HepG2 (cell line): ENCODE measurements at regions not wholly inside any gene's neighbourhood (a gene's known extent, or its start where the extent isn't known, plus 50 kb on each side); places are given as distances from the start of the nearest gene placed in this dataset.

ENCODE experiments used
- ATAC-seq: fragments of 200-7000 bp; cut with Tn5 transposase; 3 replicates; pipeline ENCODE4 v1.9.1; 2020; ENCODE audit warnings: mild to moderate bottlenecking, moderate library complexity
- BruUV-seq: library from RNA; stranded (reverse); fragments of 400-500 nt; replicated peaks from 2 replicates; lab custom pipeline; 2021; lab: Mats Ljungman, UMichigan
- CTCF ChIA-PET: fragments of 300-600 bp; formaldehyde crosslinking; extraction: SDS; loops from one replicate; lab custom pipeline; 2021; ENCODE audit warnings: low total read pairs, inconsistent platforms, low intra/inter-chr PET ratio; lab: Yijun Ruan, JAX
- POLR2A ChIA-PET: fragments of 350-600 bp; sonication (Branson Sonifier 250); formaldehyde crosslinking; loops from one replicate; lab custom pipeline; 2020; ENCODE audit warnings: antibody characterized with exemption, inconsistent platforms; lab: Yijun Ruan, JAX
- DNase-seq: peaks from one replicate; pipeline ENCODE4 v3.0.0-alpha.2; 2015; ENCODE audit warnings: low spot score
- FAIRE-seq: peaks from 3 replicates; lab custom pipeline; 2011; peaks lifted over from hg19 to GRCh38; lab: Jason Lieb, UNC
- H2AFZ ChIP-seq: one replicate; pipeline ENCODE4 v1.6.1; 2011; ENCODE audit warnings: low read length, inconsistent platforms
- H3K27ac ChIP-seq: fragments of 300-600 bp; 3 replicates; pipeline ENCODE4 v1.8.0; 2011; ENCODE audit warnings: mixed run types, mild to moderate bottlenecking, mixed read lengths, low read length, inconsistent platforms; ENCODE audit not compliant: insufficient read depth; ENCODE audit errors: extremely low read length
- H3K27me3 ChIP-seq, 2 experiments: fragments of 200-600 bp in 1 of 2; 2 replicates in 1 of 2; 3 replicates in 1 of 2; pipeline versions ENCODE4 v1.6.0 to v1.8.0; 2011; ENCODE audit warnings: low read length in 2 of 2, mild to moderate bottlenecking in 2 of 2, moderate library complexity in 2 of 2, inconsistent platforms in 1 of 2; ENCODE audit not compliant: insufficient read depth in 2 of 2, control insufficient read depth in 1 of 2
- H3K36me3 ChIP-seq, 2 experiments: fragments of 200-600 bp in 1 of 2; replicated peaks in 1 of 2; 2 replicates in 1 of 2; 3 replicates in 1 of 2; pipeline versions ENCODE4 v1.5.1 to v1.8.0; 2011; ENCODE audit warnings: low read length in 2 of 2, inconsistent platforms in 1 of 2; ENCODE audit not compliant: insufficient read depth in 2 of 2, control insufficient read depth in 1 of 2
- H3K4me1 ChIP-seq: 2 replicates; pipeline ENCODE4 v1.5.1; 2012; ENCODE audit warnings: low read length, inconsistent platforms; ENCODE audit not compliant: insufficient read depth
- H3K4me2 ChIP-seq: 2 replicates; pipeline ENCODE4 v1.6.0; 2011; ENCODE audit warnings: low read depth, low read length, inconsistent platforms
- H3K4me3 ChIP-seq, 3 experiments: fragments of 200-600 bp in 1 of 3; sonication (generic), shearing (Covaris generic) in 1 of 3; replicated peaks in 1 of 3; 2 replicates each; pipeline ENCODE4 v1.5.1; 2011 to 2016; ENCODE audit warnings: low read length in 3 of 3, inconsistent platforms in 2 of 3, low read depth in 2 of 3, mild to moderate bottlenecking in 2 of 3, control low read depth in 1 of 3, mixed read lengths in 1 of 3; ENCODE audit not compliant: insufficient read depth in 1 of 3
- H3K79me2 ChIP-seq: one replicate; pipeline ENCODE4 v1.6.1; 2011; ENCODE audit warnings: low read length, inconsistent platforms; ENCODE audit not compliant: insufficient read depth
- H3K9ac ChIP-seq: 2 replicates; pipeline ENCODE4 v1.6.0; 2011; ENCODE audit warnings: mild to moderate bottlenecking, low read depth, low read length, inconsistent platforms; ENCODE audit not compliant: insufficient read depth
- H3K9me3 ChIP-seq: 2 replicates; pipeline ENCODE4 v1.5.1; 2012; ENCODE audit warnings: mild to moderate bottlenecking, low read length
- H4K20me1 ChIP-seq: 2 replicates; pipeline ENCODE4 v1.6.0; 2011; ENCODE audit warnings: inconsistent platforms, mild to moderate bottlenecking, low read length, moderate library complexity; ENCODE audit not compliant: insufficient read depth
- AKNA ChIP-seq: sonication (generic); formaldehyde crosslinking; IDR thresholded peaks from 2 replicates; pipeline ENCODE4 v1.4.0; 2020; ENCODE audit warnings: missing genetic modification reagents, borderline replicate concordance
- CBX2 ChIP-seq, 2 experiments: fragments of 200-600 bp in 1 of 2; sonication (generic); formaldehyde crosslinking in 1 of 2; IDR thresholded peaks; 2 replicates each; pipeline versions ENCODE4 v1.7.0 to v1.8.1; 2018 to 2022; ENCODE audit warnings: low read depth in 2 of 2, low read length in 1 of 2, mild to moderate bottlenecking in 1 of 2, missing genetic modification reagents in 1 of 2
- DR1 ChIP-seq: sonication (generic); formaldehyde crosslinking; IDR thresholded peaks from 2 replicates; pipeline ENCODE4 v1.8.0; 2021; ENCODE audit warnings: mild to moderate bottlenecking, missing genetic modification reagents, inconsistent platforms
- RXRA ChIP-seq: sonication (generic); formaldehyde crosslinking; IDR thresholded peaks from 2 replicates; pipeline ENCODE4 v1.5.1; 2020; ENCODE audit warnings: missing genetic modification reagents
- SSRP1 ChIP-seq: IDR thresholded peaks from 2 replicates; pipeline ENCODE4 v1.6.1; 2016; ENCODE audit warnings: control low read depth
- ZNF138 ChIP-seq: sonication (generic); formaldehyde crosslinking; IDR thresholded peaks from 2 replicates; pipeline ENCODE4 v1.5.0; 2020; ENCODE audit warnings: mild to moderate bottlenecking, low read depth, missing genetic modification reagents
- ZNF33B ChIP-seq: sonication (generic); formaldehyde crosslinking; IDR thresholded peaks from 2 replicates; pipeline ENCODE4 v1.5.1; 2020; ENCODE audit warnings: mild to moderate bottlenecking, missing genetic modification reagents
- ZNF646 ChIP-seq: sonication (generic); formaldehyde crosslinking; IDR thresholded peaks from 2 replicates; pipeline ENCODE4 v1.9.0; 2021; ENCODE audit warnings: mild to moderate bottlenecking, missing genetic modification reagents
- WGBS: methylation state at CpG from one replicate; pipeline ENCODE4 v1.1.6; 2017; ENCODE audit warnings: low lambda C conversion rate; 5-methylcytosine and 5-hydroxymethylcytosine counted together
- in situ Hi-C: cut with HindIII; loops from 2 replicates; pipeline ENCODE4 v1.10.0; 2017; ENCODE audit warnings: low pct_unique_long_range_greater_than_20kb; ENCODE audit not compliant: extremely low pct_ligation_motif_present
- intact Hi-C: fragments of 100-400 bp; cut with micrococcal nuclease; formaldehyde crosslinking; loops from one replicate; pipeline ENCODE4 v1.10.0; 2022; ENCODE audit not compliant: unreplicated experiment

- no peak for TF ChIP-seq DR1 (CRISPR knock-in tag)
- no peak for TF ChIP-seq RXRA (CRISPR knock-in tag)
- no peak for TF ChIP-seq SSRP1 (CRISPR knock-in tag)
- no peak for TF ChIP-seq CBX2 (IDR thresholded peaks at IDR 0.05; ENCODE audit: low read depth, low read length)
- no peak for TF ChIP-seq CBX2 (CRISPR knock-in tag; IDR thresholded peaks at IDR 0.05; ENCODE audit: low read depth)
- TF ChIP-seq ZNF33B (CRISPR knock-in tag), result no peak
- no peak for TF ChIP-seq AKNA (CRISPR knock-in tag)
- TF ChIP-seq ZNF138 (CRISPR knock-in tag), result no peak
Measured at GRCh38 chr5:36440300-36440699, 138.6 kb upstream of the RANBP3L start (continued).

GRCh38 chr5:36441280-36441679, 139.6 kb upstream of the RANBP3L start:
- no TSS peak for BruUV-seq
- WGBS, result 100% methylated on average over 1 of the region's 1 CpG
- CTCF ChIA-PET, result no interaction called here
- TF ChIP-seq ZNF646 (CRISPR knock-in tag), result no peak

More at GRCh38 chr5:36441280-36441679, 139.6 kb upstream of the RANBP3L start:
- Histone ChIP-seq H3K27ac (no peak overlapping the region), H2AFZ (no peak overlapping the region), H3K9ac (no peak overlapping the region), H3K4me2 (no peak overlapping the region), H4K20me1 (no peaks in the 10 kb centered on the region), H3K4me3 (no peak overlapping the region), H3K9me3 (no peaks in the 10 kb centered on the region; the same call in 1 of the 2 replicates), H3K79me2 (no peaks in the 10 kb centered on the region), H3K27me3 (0 out of 5 replicates have a peak, but pooled peaks cover 0 to 5% of the 10 kb centered on the region in 2 experiments), H3K4me1 (peaks cover 13% of the 10 kb centered on the region), H3K36me3 (no peaks in the 10 kb centered on the region)
- POLR2A ChIA-PET, result no interaction called here
- in situ Hi-C loops (no loop called here), intact Hi-C loops (no loop called here)
- ATAC-seq, result no peak
- no peak for DNase-seq
- no peak for FAIRE-seq
